Erythroblast (primary cell): ENCODE measurements at regions not wholly inside any gene's neighbourhood (a gene's known extent, or its start where the extent isn't known, plus 50 kb on each side); places are given as distances from the start of the nearest gene placed in this dataset.
"Not testable (repeated sequence)": the region's sequence is repeated elsewhere in the genome, so short reads cannot be mapped to it uniquely, and the experiment has no call there.

Experiments used
- DNase-seq, 2 experiments: peaks; one replicate each; lab custom pipeline; 2025; lab: John Stamatoyannopoulos, UW
- GATA1 ChIP-seq: IDR thresholded peaks from 2 replicates; pipeline ENCODE4 v1.6.1; 2011; ENCODE audit warnings: low read depth, mild to moderate bottlenecking, control low read depth, low read length, moderate library complexity
- POLR2A ChIP-seq: IDR thresholded peaks from 2 replicates; pipeline ENCODE4 v1.6.1; 2011; ENCODE audit warnings: mild to moderate bottlenecking, low read length

- DNase-seq, result no peak
- TF ChIP-seq GATA1 (no peak), POLR2A (no peak)
These were observed 1066.1 kb downstream of the BRD1 start for GRCh38 chr22:48761546-48761945.

- DNase-seq, result no peak
- TF ChIP-seq POLR2A (no peak), GATA1 (no peak)
These were observed 1066.9 kb downstream of the BRD1 start for GRCh38 chr22:48760481-48761390.

DNA sequence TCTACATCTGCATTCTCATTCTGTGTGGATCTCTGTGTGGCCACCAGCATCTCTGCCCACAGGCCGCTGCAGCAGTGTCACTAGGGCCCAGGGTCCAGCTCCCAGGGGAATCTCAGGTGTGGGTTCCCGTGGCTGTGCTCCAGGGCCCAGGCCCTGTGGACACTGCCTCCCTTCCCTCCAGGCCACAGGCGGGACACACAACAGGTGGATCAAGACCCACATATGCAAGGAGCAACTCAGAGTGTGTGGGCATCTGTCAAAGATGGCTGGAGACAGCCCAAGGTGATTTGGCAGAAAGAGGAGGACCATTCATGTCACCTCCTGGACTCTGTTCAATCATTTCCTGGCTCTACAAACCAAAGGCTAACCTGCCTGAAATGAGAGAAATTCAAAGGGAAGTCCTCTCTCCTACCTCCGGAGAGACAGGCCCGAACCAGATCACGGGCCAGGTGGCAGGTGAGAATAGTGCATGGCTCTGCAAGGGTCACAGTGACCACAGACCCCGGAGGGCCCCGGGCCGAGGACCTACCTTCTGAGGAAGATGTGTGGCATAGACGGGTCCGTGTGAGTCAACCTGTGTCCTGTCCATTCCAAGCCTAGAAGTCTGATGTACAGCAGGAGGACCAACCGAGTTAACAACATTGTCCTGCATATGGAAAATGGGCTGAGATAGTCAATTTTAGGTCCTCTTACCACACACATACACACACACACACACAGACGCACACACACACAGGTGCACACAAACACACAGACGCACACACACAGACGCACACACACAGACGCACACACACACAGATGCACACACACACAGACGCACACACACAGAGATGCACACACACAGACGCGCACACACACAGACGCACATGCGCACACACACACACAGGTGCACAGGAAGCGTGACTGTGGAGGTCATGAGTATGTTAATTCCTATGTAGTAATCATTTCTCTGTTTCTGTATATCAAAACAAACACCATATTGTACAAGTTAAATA is 1068.5 kb downstream of the BRD1 start:
- no peak for TF ChIP-seq POLR2A
- TF ChIP-seq GATA1, result no peak
- no peak for DNase-seq

- DNase-seq, result no peak
- TF ChIP-seq POLR2A (no peak), GATA1 (no peak)
These were observed 1069.6 kb downstream of the BRD1 start for GRCh38 chr22:48757985-48758561.

- no peak for DNase-seq
- TF ChIP-seq GATA1, result no peak
- TF ChIP-seq POLR2A, result no peak
These were observed 1070.1 kb downstream of the BRD1 start for GRCh38 chr22:48757581-48757980.

DNA sequence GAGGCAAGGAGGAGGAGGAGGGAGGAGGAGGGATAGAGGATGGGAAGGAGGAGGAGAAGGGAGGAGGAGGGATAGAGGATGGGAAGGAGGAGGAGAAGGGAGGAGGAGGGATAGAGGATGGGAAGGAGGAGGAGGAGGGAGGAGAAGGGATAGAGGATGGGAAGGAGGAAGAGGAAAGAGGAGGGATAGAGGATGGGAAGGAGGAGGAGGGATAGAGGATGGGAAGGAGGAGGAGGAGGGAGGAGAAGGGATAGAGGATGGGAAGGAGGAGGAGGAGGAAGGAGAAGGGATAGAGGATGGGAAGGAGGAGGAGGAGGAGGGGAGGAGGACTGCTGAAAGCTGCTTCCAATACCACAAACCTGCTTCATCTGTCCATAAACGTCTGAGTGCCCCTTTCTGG is 1070.5 kb downstream of the BRD1 start:
- not testable (repeated sequence) for DNase-seq

DNA sequence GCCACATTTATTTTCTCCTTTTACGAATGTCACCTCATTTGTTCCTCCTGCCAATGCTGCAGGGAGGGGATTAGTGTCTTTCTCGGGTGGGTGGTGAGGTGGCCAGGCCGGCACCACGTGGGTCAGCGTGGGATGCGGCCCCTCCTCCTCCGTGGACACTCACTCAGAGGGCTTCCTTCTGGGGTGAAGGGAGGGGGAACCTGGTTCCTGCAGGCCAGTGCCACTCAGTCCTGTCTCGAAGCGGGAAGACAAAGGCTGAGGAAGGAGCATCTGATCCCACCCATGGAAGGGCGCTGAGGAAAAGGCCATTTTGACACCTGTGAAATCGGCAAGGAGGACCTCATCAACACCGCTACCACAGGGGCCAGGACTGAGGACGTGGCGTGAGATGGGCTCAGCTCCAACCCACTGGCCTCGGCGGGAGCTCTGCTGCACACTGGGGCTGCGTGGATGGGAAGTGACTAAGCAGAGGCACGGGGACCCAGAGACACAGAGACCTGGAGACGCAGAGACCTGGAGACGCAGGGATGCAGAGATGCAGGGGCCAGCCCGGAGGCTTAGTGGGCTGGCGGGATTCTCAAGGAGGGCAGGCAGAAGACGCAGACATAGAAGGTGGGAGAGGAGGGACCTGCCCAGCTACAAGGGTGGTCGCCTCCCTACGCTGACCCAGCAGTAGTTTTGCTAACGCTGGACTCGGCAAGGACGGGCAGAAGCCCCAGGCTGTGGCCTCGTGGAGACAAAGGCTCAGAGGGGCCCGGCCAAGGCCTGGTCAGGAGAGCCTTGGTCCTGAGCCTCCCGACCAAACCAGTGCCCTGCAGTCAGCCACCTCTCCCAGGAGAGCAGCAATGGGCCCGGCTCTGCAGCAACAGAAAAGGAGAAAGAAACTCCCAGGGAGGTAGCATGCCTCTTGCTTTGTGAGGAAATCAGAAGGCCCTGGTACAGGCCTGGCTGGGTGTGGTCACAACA is 1071.2 kb downstream of the BRD1 start:
- TF ChIP-seq GATA1 (no peak), POLR2A (no peak)
- no peak for DNase-seq

GRCh38 chr22:48755059-48755949 is 1072.4 kb downstream of the BRD1 start:
- no peak for DNase-seq
- TF ChIP-seq GATA1 (no peak), POLR2A (no peak)

GRCh38 chr22:48754611-48755058 is 1073.0 kb downstream of the BRD1 start:
- DNase-seq, result no peak
- TF ChIP-seq GATA1, result no peak
- TF ChIP-seq POLR2A, result no peak

- DNase-seq, result no peak
- TF ChIP-seq GATA1 (no peak), POLR2A (no peak)
These were observed 1073.7 kb downstream of the BRD1 start for GRCh38 chr22:48753752-48754517.

DNA sequence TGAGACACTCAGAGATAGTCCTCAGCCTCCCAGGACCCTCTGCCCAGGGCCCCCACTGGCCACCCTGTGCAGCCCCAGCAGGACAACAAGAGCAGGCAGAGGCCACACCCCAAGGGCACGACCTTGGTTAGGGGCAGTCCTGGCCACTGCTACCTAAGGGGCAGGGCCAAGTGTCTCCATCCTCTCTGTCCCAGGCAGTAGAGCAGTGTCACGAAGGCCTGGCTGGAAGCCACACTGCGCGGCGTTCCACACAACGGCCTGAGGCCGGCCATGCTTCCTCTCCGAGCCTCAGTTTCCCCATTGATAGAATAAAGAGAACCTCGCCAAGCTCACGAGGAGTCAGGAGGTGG is 1074.3 kb downstream of the BRD1 start:
- DNase-seq, result no peak
- TF ChIP-seq POLR2A (no peak), GATA1 (no peak)
